Stomach (tissue), 8 donors: ENCODE measurements at regions not wholly inside any gene's neighbourhood (a gene's known extent, or its start where the extent isn't known, plus 50 kb on each side); places are given as distances from the start of the nearest gene placed in this dataset.

Experiments
- DNase-seq, 2 donors: peaks; one replicate each; pipeline versions ENCODE4 v3.0.0 to v3.0.0-alpha.2; 2013 to 2019
- H3K27ac ChIP-seq, 5 donors: fragments of 200-600 bp in 4 of 5; sonication (generic) in 4 of 5; one replicate each; pipeline ENCODE4 v1.5.1; 2013 to 2019; ENCODE audit warnings: mild to moderate bottlenecking in 1 of 5, moderate library complexity in 1 of 5
- H3K27me3 ChIP-seq, 3 donors: fragments of 200-600 bp; sonication (generic); one replicate each; pipeline ENCODE4 v1.5.1; 2017 to 2019; ENCODE audit warnings: mixed run types in 1 of 3
- H3K36me3 ChIP-seq, 4 donors: fragments of 200-600 bp; sonication (generic); 1 replicate in 3 of 4; 2 replicates in 1 of 4; pipeline ENCODE4 v1.5.1; 2016 to 2019
- H3K4me1 ChIP-seq, 4 donors: fragments of 200-600 bp; sonication (generic); one replicate each; pipeline ENCODE4 v1.5.1; 2016 to 2019
- H3K4me3 ChIP-seq, 4 donors: fragments of 200-600 bp; sonication (generic) in 3 of 4; one replicate each; pipeline ENCODE4 v1.5.1; 2016 to 2019; ENCODE audit warnings: mild to moderate bottlenecking in 1 of 4
- H3K9me3 ChIP-seq, 4 donors: fragments of 200-600 bp; sonication (generic); one replicate each; pipeline ENCODE4 v1.5.1; 2016 to 2019
- CTCF ChIP-seq, 7 experiments: fragments of 450-650 bp in 4 of 7; fragments of 200-600 bp in 3 of 7; sonication (generic) in 3 of 7; IDR thresholded peaks; one replicate each; pipeline ENCODE4 v1.5.1; 2016 to 2019; ENCODE audit warnings: antibody characterized with exemption in 7 of 7, control low read depth in 2 of 7, mild to moderate bottlenecking in 1 of 7
- EP300 ChIP-seq: sonication (generic); formaldehyde crosslinking; IDR thresholded peaks from one replicate; pipeline ENCODE4 v1.6.1; 2017; ENCODE audit warnings: antibody characterized with exemption
- POLR2A ChIP-seq, 4 donors: fragments of 450-650 bp; IDR thresholded peaks; one replicate each; pipeline ENCODE4 v1.6.1; 2016; ENCODE audit warnings: antibody characterized with exemption in 4 of 4, control low read depth in 2 of 4, mild to moderate bottlenecking in 1 of 4, moderate library complexity in 1 of 4
- POLR2AphosphoS5 ChIP-seq, 3 donors: sonication (generic); formaldehyde crosslinking; IDR thresholded peaks; one replicate each; pipeline ENCODE4 v1.6.1; 2016; ENCODE audit warnings: antibody characterized with exemption in 3 of 3
- WGBS, 5 donors: extraction: QIAGEN DNeasy Blood & Tissue Kit in 3 of 5; methylation state at CpG; one replicate each; pipeline versions ENCODE4 v1.1.5 to v1.1.7; 2013 to 2018; 5-methylcytosine and 5-hydroxymethylcytosine counted together
- intact Hi-C: fragments of 100-400 bp; cut with DNase I; formaldehyde crosslinking; loops from one replicate; pipeline ENCODE4 v1.15.1; 2023; ENCODE audit warnings: low total_unique reads
- donor health status: healthy with polysubstance abuse.
- donor health status: Bipolar disorder and iron deficiency.
- donor health status: healthy.

DNA sequence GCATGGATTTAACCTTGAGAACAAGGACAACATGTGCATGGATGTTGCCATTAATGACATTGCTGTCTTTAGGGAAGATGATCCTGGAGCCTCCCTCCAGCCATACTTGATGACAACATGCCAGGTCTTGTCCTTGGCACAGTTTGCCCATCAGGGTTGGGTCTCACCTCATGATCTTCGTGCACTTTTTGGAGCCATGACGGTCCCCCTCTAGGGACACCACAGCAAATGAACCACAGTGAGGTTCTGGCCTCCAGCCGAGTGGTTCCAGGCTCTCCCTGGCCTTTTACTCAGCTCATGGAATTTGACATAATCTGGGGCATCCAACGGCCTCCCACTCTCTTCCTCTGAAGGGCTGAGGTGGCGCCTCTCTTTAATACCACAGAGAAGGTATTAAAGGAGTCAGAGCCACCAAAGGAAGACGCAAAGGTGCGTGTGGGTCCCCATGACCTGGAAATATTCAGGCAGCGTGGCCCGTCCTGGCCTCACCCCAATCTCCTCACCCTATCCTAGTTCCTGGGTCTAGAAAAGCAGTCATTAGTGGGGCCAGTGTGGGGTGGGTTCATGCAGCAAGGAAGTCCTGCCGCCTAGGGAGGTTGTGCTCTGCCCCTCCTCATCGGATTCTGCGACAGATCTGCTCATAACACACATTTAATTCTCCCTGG is 184.8 kb downstream of the CXCL12 start:
- Histone ChIP-seq H3K9me3 (peaks cover 0 to 10% (median 1%) of the 10 kb centered on the region in 4 donors), H3K36me3 (no peaks in the 10 kb centered on the region), H3K4me3 (no peak overlapping the region), H3K27ac (no peak overlapping the region), H3K27me3 (no peaks in the 10 kb centered on the region), H3K4me1 (peaks cover 12 to 14% (median 13%) of the 10 kb centered on the region in 4 donors)
- TF ChIP-seq POLR2AphosphoS5 (IDR thresholded peaks at IDR 0.05) (no peak), CTCF (IDR thresholded peaks at IDR 0.05) (no peak), EP300 (no peak), POLR2A (IDR thresholded peaks at IDR 0.05) (no peak)
- DNase-seq, result no peak
- WGBS, 5 donors, result 86 to 94% (median 89%) methylated on average over 9 to 12 of the region's 12 CpGs
- intact Hi-C loops, result no loop called here

DNA sequence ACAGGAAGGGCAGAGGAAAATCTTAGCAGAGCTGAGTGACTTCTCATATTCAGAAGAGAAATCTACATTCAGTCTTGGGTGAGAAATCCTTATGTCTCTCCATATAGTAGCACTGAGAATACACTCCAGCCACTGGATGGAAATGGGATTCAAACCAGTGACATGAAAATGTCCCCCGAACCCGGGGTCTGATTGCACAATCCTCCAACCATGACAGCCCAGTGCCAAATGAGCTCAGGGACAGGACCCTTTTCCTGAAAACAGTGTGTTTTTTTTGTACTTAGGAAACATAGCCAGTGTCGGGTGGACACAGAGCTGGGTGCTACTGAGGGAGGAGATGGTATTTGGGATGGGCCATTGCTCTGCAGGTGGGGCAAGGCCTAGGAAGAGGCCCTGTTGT is 185.6 kb downstream of the CXCL12 start:
- H3K36me3 ChIP-seq, result no peaks in the 10 kb centered on the region
- no peaks in the 10 kb centered on the region for H3K27me3 ChIP-seq
- H3K27ac ChIP-seq, result peak overlapping the region in 2 of 5 donors; percentile 41 to 42
- no peak overlapping the region for H3K4me3 ChIP-seq
- no peak for TF ChIP-seq CTCF (IDR thresholded peaks at IDR 0.05)
- no peak for TF ChIP-seq POLR2AphosphoS5 (IDR thresholded peaks at IDR 0.05)
- no peak for TF ChIP-seq POLR2A (IDR thresholded peaks at IDR 0.05)
- no peak for TF ChIP-seq EP300
- WGBS, 5 donors, result 60 to 95% (median 86%) methylated on average over 3 of the region's 3 CpGs
- H3K4me1 ChIP-seq, result peaks cover 12 to 17% (median 15%) of the 10 kb centered on the region in 4 donors
- peaks cover 0 to 10% (median 1%) of the 10 kb centered on the region in 4 donors for H3K9me3 ChIP-seq
- intact Hi-C loops, result no loop called here
- DNase-seq, result no peak

- Histone ChIP-seq H3K4me3 (no peak overlapping the region), H3K4me1 (peaks cover 12 to 17% (median 15%) of the 10 kb centered on the region in 4 donors), H3K36me3 (no peaks in the 10 kb centered on the region), H3K27me3 (no peaks in the 10 kb centered on the region), H3K27ac (peak overlapping the region in 2 of 5 donors; percentile 41 to 42), H3K9me3 (peaks cover 0 to 10% (median 1%) of the 10 kb centered on the region in 4 donors)
- intact Hi-C loops, result no loop called here
- no peak for DNase-seq
- TF ChIP-seq POLR2A (IDR thresholded peaks at IDR 0.05), result no peak
- TF ChIP-seq EP300, result no peak
- no peak for TF ChIP-seq CTCF (IDR thresholded peaks at IDR 0.05)
- no peak for TF ChIP-seq POLR2AphosphoS5 (IDR thresholded peaks at IDR 0.05)
- WGBS, 5 donors, result 67 to 82% (median 76%) methylated on average over 4 of the region's 4 CpGs
These were observed 186.2 kb downstream of the CXCL12 start for GRCh38 chr10:44198780-44199097.

- H3K36me3 ChIP-seq, result no peaks in the 10 kb centered on the region
- peaks cover 12 to 17% (median 15%) of the 10 kb centered on the region in 4 donors for H3K4me1 ChIP-seq
- peaks cover 0 to 10% (median 1%) of the 10 kb centered on the region in 4 donors for H3K9me3 ChIP-seq
- intact Hi-C loops, result no loop called here
- no peak for DNase-seq
- H3K27me3 ChIP-seq, result no peaks in the 10 kb centered on the region
- peak overlapping the region in 2 of 5 donors; percentile 41 to 42 for H3K27ac ChIP-seq
- 70 to 80% (median 72%) methylated on average over 4 of the region's 4 CpGs for WGBS, 5 donors
- TF ChIP-seq POLR2A (IDR thresholded peaks at IDR 0.05) (no peak), POLR2AphosphoS5 (IDR thresholded peaks at IDR 0.05) (no peak), EP300 (no peak), CTCF (IDR thresholded peaks at IDR 0.05) (no peak)
- no peak overlapping the region for H3K4me3 ChIP-seq
These were observed 186.7 kb downstream of the CXCL12 start for GRCh38 chr10:44198096-44198779.
